ENCODE measurements at regions not wholly inside any gene's neighbourhood (a gene's known extent, or its start where the extent isn't known, plus 50 kb on each side); places are given as distances from the start of the nearest gene placed in this dataset.

- TF ChIP-seq CTCF (IDR thresholded peaks at IDR 0.05), result no peak
- TF ChIP-seq POLR2A (IDR thresholded peaks at IDR 0.05), result no peak
Measured at GRCh38 chr4:1488357-1488756, 82.1 kb upstream of the NKX1-1 start.

All from right lobe of liver (tissue), 4 donors.